Spinal cord (tissue), 9 donors: ENCODE measurements at regions not wholly inside any gene's neighbourhood (a gene's known extent, or its start where the extent isn't known, plus 50 kb on each side); places are given as distances from the start of the nearest gene placed in this dataset.

Experiments used
- DNase-seq, 6 donors: peaks; one replicate each; pipeline versions ENCODE4 v3.0.0 to v3.0.0-alpha.2; 2013 to 2015; ENCODE audit warnings: low spot score in 6 of 6, low read depth in 4 of 6
- H3K27ac ChIP-seq: one replicate; pipeline ENCODE4 v1.5.1; 2013; ENCODE audit warnings: low read depth, low read length, control low read depth
- H3K27me3 ChIP-seq: one replicate; pipeline ENCODE4 v1.6.1; 2013; ENCODE audit warnings: low read length; ENCODE audit not compliant: control insufficient read depth, insufficient read depth
- H3K36me3 ChIP-seq: one replicate; pipeline ENCODE4 v1.6.1; 2013; ENCODE audit warnings: low read length; ENCODE audit not compliant: control insufficient read depth, insufficient read depth
- H3K4me1 ChIP-seq: one replicate; pipeline ENCODE4 v1.6.1; 2013; ENCODE audit warnings: low read length; ENCODE audit not compliant: control insufficient read depth, insufficient read depth
- H3K4me3 ChIP-seq: one replicate; pipeline ENCODE4 v1.5.1; 2013; ENCODE audit warnings: low read depth, low read length, control low read depth
- H3K9me3 ChIP-seq: one replicate; pipeline ENCODE4 v1.6.1; 2013; ENCODE audit warnings: low read length; ENCODE audit not compliant: control insufficient read depth, insufficient read depth
- WGBS: methylation state at CpG from one replicate; pipeline ENCODE4 v1.1.5; 2013; ENCODE audit warnings: missing lambda C conversion rate; ENCODE audit not compliant: insufficient coverage; 5-methylcytosine and 5-hydroxymethylcytosine counted together
- donor health status: healthy.

GRCh38 chr12:30422844-30423243, 272.8 kb downstream of the IPO8 start:
- H3K4me1 ChIP-seq = no peaks in the 10 kb centered on the region
- no peak overlapping the region for H3K4me3 ChIP-seq
- no peak for DNase-seq
- H3K36me3 ChIP-seq = no peaks in the 10 kb centered on the region
- H3K9me3 ChIP-seq = no peaks in the 10 kb centered on the region
- H3K27me3 ChIP-seq = no peaks in the 10 kb centered on the region
- 100% methylated on average over 1 of the region's 1 CpG for WGBS
- H3K27ac ChIP-seq = no peak overlapping the region

- H3K27ac ChIP-seq = no peak overlapping the region
- no peaks in the 10 kb centered on the region for H3K27me3 ChIP-seq
- H3K36me3 ChIP-seq = no peaks in the 10 kb centered on the region
- no CpG with 5 or more reads among the region's 3 CpGs for WGBS
- H3K9me3 ChIP-seq = no peaks in the 10 kb centered on the region
- no peak for DNase-seq
- H3K4me1 ChIP-seq = no peaks in the 10 kb centered on the region
- no peak overlapping the region for H3K4me3 ChIP-seq
Measured at GRCh38 chr12:30420561-30420960, 275.1 kb downstream of the IPO8 start.

GRCh38 chr12:30417697-30418231, 277.9 kb downstream of the IPO8 start:
- H3K4me3 ChIP-seq = no peak overlapping the region
- no peak for DNase-seq
- H3K27ac ChIP-seq = no peak overlapping the region
- no peaks in the 10 kb centered on the region for H3K36me3 ChIP-seq
- no peaks in the 10 kb centered on the region for H3K4me1 ChIP-seq
- H3K27me3 ChIP-seq = no peaks in the 10 kb centered on the region
- H3K9me3 ChIP-seq = no peaks in the 10 kb centered on the region
- WGBS = 73% methylated on average over 3 of the region's 5 CpGs

GRCh38 chr12:30416631-30417030, 279.0 kb downstream of the IPO8 start:
- 80% methylated on average over 1 of the region's 3 CpGs for WGBS
- Histone ChIP-seq H3K27ac (no peak overlapping the region), H3K4me3 (no peak overlapping the region), H3K36me3 (no peaks in the 10 kb centered on the region), H3K9me3 (no peaks in the 10 kb centered on the region), H3K4me1 (no peaks in the 10 kb centered on the region), H3K27me3 (no peaks in the 10 kb centered on the region)
- no peak for DNase-seq

- no peaks in the 10 kb centered on the region for H3K4me1 ChIP-seq
- 82% methylated on average over 4 of the region's 4 CpGs for WGBS
- no peak overlapping the region for H3K27ac ChIP-seq
- no peaks in the 10 kb centered on the region for H3K27me3 ChIP-seq
- H3K36me3 ChIP-seq = no peaks in the 10 kb centered on the region
- H3K9me3 ChIP-seq = no peaks in the 10 kb centered on the region
- no peak for DNase-seq
- no peak overlapping the region for H3K4me3 ChIP-seq
Measured at GRCh38 chr12:30415777-30416176, 279.9 kb downstream of the IPO8 start.

GRCh38 chr12:30414507-30414906, 281.2 kb downstream of the IPO8 start:
- no peaks in the 10 kb centered on the region for H3K9me3 ChIP-seq
- no peaks in the 10 kb centered on the region for H3K4me1 ChIP-seq
- DNase-seq = no peak
- H3K27ac ChIP-seq = no peak overlapping the region
- H3K4me3 ChIP-seq = no peak overlapping the region
- no peaks in the 10 kb centered on the region for H3K27me3 ChIP-seq
- no peaks in the 10 kb centered on the region for H3K36me3 ChIP-seq

GRCh38 chr12:30400349-30400748, 295.3 kb downstream of the IPO8 start:
- H3K27ac ChIP-seq = no peak overlapping the region
- H3K36me3 ChIP-seq = no peaks in the 10 kb centered on the region
- DNase-seq = no peak
- peaks cover 3% of the 10 kb centered on the region for H3K9me3 ChIP-seq
- H3K4me3 ChIP-seq = no peak overlapping the region
- H3K4me1 ChIP-seq = no peaks in the 10 kb centered on the region
- no peaks in the 10 kb centered on the region for H3K27me3 ChIP-seq

GRCh38 chr12:30399859-30400258, 295.8 kb downstream of the IPO8 start:
- Histone ChIP-seq H3K27me3 (no peaks in the 10 kb centered on the region), H3K4me1 (no peaks in the 10 kb centered on the region), H3K4me3 (no peak overlapping the region), H3K36me3 (no peaks in the 10 kb centered on the region), H3K9me3 (peaks cover 3% of the 10 kb centered on the region), H3K27ac (no peak overlapping the region)
- no peak for DNase-seq
- WGBS = 80% methylated on average over 2 of the region's 2 CpGs

- H3K4me1 ChIP-seq = no peaks in the 10 kb centered on the region
- no peaks in the 10 kb centered on the region for H3K27me3 ChIP-seq
- H3K9me3 ChIP-seq = peaks cover 2% of the 10 kb centered on the region
- no CpG with 5 or more reads among the region's 2 CpGs for WGBS
- no peak for DNase-seq
- H3K27ac ChIP-seq = no peak overlapping the region
- no peak overlapping the region for H3K4me3 ChIP-seq
- H3K36me3 ChIP-seq = no peaks in the 10 kb centered on the region
Measured at GRCh38 chr12:30396576-30396975, 299.1 kb downstream of the IPO8 start.

- no peaks in the 10 kb centered on the region for H3K27me3 ChIP-seq
- no peak overlapping the region for H3K27ac ChIP-seq
- no peaks in the 10 kb centered on the region for H3K4me1 ChIP-seq
- H3K9me3 ChIP-seq = peaks cover 2% of the 10 kb centered on the region
- no peak overlapping the region for H3K4me3 ChIP-seq
- WGBS = 100% methylated on average over 1 of the region's 3 CpGs
- DNase-seq = no peak
- H3K36me3 ChIP-seq = no peaks in the 10 kb centered on the region
Measured at GRCh38 chr12:30395190-30395589, 300.5 kb downstream of the IPO8 start.
